ENCODE measurements at regions not wholly inside any gene's neighbourhood (a gene's known extent, or its start where the extent isn't known, plus 50 kb on each side); places are given as distances from the start of the nearest gene placed in this dataset.

DNA sequence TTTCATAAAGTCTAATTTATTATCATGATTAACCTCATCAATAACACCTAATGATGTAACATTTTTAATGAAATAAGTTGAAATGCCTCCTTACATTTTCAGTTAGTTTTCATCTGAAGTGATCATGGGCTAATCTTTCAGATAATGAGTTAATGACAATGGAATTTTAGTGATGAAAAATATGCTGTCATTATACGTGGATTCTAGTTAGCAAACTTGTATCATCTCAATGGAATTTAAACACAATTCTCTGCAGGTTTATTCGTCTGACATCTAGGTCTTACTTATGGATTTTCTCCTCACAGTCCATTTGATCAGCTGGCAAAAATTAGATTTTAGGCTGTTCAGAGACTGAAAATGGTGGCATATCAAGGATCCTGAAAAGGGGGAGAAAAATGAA is 885.0 kb downstream of the SLC4A3 start:
- H3K4me3 ChIP-seq = no peak overlapping the region
- intact Hi-C loops (cut with DNase I; ENCODE audit: low total_unique reads) = no loop called here
- no peak for DNase-seq
- TF ChIP-seq, protein P1, sequence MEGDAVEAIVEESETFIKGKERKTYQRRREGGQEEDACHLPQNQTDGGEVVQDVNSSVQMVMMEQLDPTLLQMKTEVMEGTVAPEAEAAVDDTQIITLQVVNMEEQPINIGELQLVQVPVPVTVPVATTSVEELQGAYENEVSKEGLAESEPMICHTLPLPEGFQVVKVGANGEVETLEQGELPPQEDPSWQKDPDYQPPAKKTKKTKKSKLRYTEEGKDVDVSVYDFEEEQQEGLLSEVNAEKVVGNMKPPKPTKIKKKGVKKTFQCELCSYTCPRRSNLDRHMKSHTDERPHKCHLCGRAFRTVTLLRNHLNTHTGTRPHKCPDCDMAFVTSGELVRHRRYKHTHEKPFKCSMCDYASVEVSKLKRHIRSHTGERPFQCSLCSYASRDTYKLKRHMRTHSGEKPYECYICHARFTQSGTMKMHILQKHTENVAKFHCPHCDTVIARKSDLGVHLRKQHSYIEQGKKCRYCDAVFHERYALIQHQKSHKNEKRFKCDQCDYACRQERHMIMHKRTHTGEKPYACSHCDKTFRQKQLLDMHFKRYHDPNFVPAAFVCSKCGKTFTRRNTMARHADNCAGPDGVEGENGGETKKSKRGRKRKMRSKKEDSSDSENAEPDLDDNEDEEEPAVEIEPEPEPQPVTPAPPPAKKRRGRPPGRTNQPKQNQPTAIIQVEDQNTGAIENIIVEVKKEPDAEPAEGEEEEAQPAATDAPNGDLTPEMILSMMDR (IDR thresholded peaks at IDR 0.05) = no peak
- TF ChIP-seq POLR2A (IDR thresholded peaks at IDR 0.05) = no peak
- no peaks in the 10 kb centered on the region for H3K27me3 ChIP-seq
- no peaks in the 10 kb centered on the region for H3K4me1 ChIP-seq
- no peaks in the 10 kb centered on the region for H3K9me3 ChIP-seq
- no peak overlapping the region for H3K27ac ChIP-seq
- H3K36me3 ChIP-seq = no peaks in the 10 kb centered on the region

DNA sequence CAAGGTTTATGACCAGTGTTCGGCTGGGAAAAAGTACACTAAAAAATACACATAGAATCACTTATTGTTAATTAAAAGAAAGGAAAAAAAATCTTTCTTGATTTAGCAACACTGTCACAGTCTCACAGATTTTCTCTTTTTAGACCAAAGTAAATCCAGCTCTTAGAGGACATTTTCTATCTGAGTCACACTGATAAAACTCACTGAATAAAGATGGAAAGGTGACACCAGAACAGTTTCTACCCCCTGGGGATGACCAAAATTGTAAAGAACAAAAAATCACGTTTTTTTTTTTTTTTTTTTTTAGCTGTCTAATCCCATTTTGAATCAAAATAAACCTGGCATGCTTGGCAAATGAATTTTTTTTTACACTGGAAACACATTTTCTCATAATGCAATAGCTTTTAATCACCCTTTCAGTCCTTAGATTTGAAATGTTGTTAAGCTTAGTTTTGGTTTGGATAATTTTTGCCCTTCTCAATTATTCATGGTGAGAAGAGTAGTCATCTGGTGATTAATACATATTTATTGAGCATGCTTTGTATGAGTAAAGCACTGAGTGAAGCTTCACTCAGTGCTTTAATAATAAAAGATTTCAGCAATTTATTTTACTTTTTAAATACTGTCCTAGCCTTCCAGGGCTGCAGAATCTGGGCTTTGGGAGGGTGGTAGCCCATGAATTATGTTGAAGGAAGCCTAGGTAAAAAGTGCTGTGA is 886.3 kb downstream of the SLC4A3 start:
- intact Hi-C loops (cut with DNase I; ENCODE audit: low total_unique reads) = no loop called here
- Histone ChIP-seq H3K27ac (no peak overlapping the region), H3K36me3 (no peaks in the 10 kb centered on the region)

DNA sequence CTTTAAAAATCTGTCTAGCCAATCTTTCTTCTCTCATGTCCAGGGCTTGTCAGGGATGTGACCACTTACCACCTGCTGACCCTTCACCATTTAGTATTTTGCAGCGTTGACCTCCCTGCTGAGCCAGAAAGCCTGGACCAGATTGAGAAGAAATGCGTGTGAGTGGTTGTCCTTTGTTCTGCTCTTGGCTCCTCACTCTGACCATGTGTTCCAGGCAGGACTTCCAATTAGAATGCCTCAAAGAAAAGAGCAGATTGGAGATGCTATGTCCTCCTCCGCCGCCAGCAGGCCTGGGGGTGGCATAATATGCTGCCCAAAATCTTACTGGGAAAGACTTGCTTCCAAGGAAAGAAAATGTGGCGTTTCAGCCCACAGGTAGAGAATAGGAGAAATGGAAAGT is 894.1 kb downstream of the SLC4A3 start:
- no peak overlapping the region for H3K27ac ChIP-seq
- intact Hi-C loops (cut with DNase I; ENCODE audit: low total_unique reads) = no loop called here
- DNase-seq = no peak
- no peaks in the 10 kb centered on the region for H3K4me1 ChIP-seq
- H3K9me3 ChIP-seq = no peaks in the 10 kb centered on the region
- no peaks in the 10 kb centered on the region for H3K36me3 ChIP-seq
- no peak for TF ChIP-seq POLR2A (IDR thresholded peaks at IDR 0.05)
- TF ChIP-seq, protein P1 (IDR thresholded peaks at IDR 0.05) = no peak
- H3K27me3 ChIP-seq = no peaks in the 10 kb centered on the region
- H3K4me3 ChIP-seq = no peak overlapping the region

More for the DNA sequence above, 886.3 kb downstream of the SLC4A3 start:
- Histone ChIP-seq H3K4me3 (no peak overlapping the region), H3K27me3 (no peaks in the 10 kb centered on the region), H3K4me1 (no peaks in the 10 kb centered on the region), H3K9me3 (no peaks in the 10 kb centered on the region)
- TF ChIP-seq, protein P1 (IDR thresholded peaks at IDR 0.05) = no peak
- no peak for TF ChIP-seq POLR2A (IDR thresholded peaks at IDR 0.05)
- DNase-seq = no peak

DNA sequence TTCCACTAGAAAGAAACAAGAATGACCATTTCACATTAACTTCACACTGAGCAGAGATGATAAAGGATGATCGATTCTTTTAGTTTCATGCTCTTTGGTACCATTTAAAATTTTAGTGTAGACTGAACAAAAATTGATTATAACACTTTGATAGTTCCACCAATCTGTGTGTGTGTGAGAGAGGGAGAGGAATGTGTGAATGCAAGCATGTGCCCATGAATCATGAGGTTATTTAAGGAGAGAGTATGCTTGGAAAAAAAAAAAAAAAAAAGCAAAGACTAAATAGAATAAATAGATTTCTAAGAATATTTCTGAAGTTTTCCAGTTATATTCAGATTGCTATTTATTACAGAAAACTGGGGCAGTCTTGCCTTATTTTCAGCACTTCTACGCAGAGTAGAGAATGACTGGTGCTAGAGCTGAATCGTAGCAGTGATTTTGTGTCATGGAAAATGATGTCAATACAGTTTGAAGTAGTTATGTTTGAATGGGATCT is 900.8 kb downstream of the SLC4A3 start:
- no peak for TF ChIP-seq POLR2A (IDR thresholded peaks at IDR 0.05)
- TF ChIP-seq, protein P1 (IDR thresholded peaks at IDR 0.05) = no peak
- intact Hi-C loops (cut with DNase I; ENCODE audit: low total_unique reads) = no loop called here
- Histone ChIP-seq H3K4me3 (no peak overlapping the region), H3K4me1 (no peaks in the 10 kb centered on the region), H3K9me3 (no peaks in the 10 kb centered on the region), H3K27me3 (no peaks in the 10 kb centered on the region), H3K27ac (no peak overlapping the region), H3K36me3 (no peaks in the 10 kb centered on the region)
- DNase-seq = no peak

DNA sequence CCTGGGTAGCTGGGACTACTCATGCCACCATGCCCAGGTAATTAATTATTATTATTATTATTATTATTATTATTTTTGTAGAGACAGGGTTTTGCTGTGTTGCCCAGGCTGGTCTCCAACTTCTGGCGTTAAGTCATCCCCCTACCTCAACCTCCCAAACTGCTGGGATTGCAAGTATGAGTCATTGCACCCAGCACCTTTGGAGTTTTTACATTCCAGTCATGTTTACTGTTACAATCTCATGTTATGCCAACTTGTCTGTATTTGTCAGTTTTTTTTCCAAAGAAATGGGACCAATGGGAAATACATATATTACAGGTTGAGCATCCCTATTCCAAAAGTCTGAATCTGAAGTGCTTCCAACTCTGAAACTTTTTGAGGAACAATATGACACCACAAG is 903.8 kb downstream of the SLC4A3 start:
- no peak for DNase-seq
- no peaks in the 10 kb centered on the region for H3K27me3 ChIP-seq
- intact Hi-C loops (cut with DNase I; ENCODE audit: low total_unique reads) = no loop called here

More for the DNA sequence above, 903.8 kb downstream of the SLC4A3 start:
- Histone ChIP-seq H3K4me3 (no peak overlapping the region), H3K27ac (no peak overlapping the region), H3K4me1 (no peaks in the 10 kb centered on the region), H3K9me3 (no peaks in the 10 kb centered on the region), H3K36me3 (no peaks in the 10 kb centered on the region)
- TF ChIP-seq POLR2A (IDR thresholded peaks at IDR 0.05) = no peak
- TF ChIP-seq, protein P1 (IDR thresholded peaks at IDR 0.05) = no peak
